ENCODE measurements at regions not wholly inside any gene's neighbourhood (a gene's known extent, or its start where the extent isn't known, plus 50 kb on each side); places are given as distances from the start of the nearest gene placed in this dataset.

- Histone ChIP-seq H3K4me1 (ENCODE audit: insufficient read depth, low read length) (no peaks in the 10 kb centered on the region), H3K4me2 (ENCODE audit: low read depth, low read length) (no peak overlapping the region), H3K27ac (ENCODE audit: extremely low read length, insufficient read depth, low read length) (no peak overlapping the region), H3K27me3 (ENCODE audit: control insufficient read depth in 1 of 2, insufficient read depth in 2 of 2, low read length in 2 of 2) (no peaks in the 10 kb centered on the region), H3K9me3 (ENCODE audit: low read length) (no peaks in the 10 kb centered on the region), H3K4me3 (replicated peaks in 1 of 3; ENCODE audit: insufficient read depth in 1 of 3, low read depth in 2 of 3, low read length in 3 of 3) (no peak overlapping the region), H3K36me3 (replicated peaks in 1 of 2; ENCODE audit: control insufficient read depth in 1 of 2, insufficient read depth in 2 of 2, low read length in 2 of 2) (no peaks in the 10 kb centered on the region), H4K20me1 (ENCODE audit: insufficient read depth, low read length) (no peaks in the 10 kb centered on the region), H3K9ac (ENCODE audit: insufficient read depth, low read depth, low read length) (no peak overlapping the region), H3K79me2 (ENCODE audit: insufficient read depth, low read length) (no peaks in the 10 kb centered on the region), H2AFZ (ENCODE audit: low read length) (no peak overlapping the region)
- TF ChIP-seq ZNF510 (CRISPR knock-in tag; IDR thresholded peaks at IDR 0.05; ENCODE audit: low read depth) (no peak), NPAS2 (CRISPR knock-in tag; IDR thresholded peaks at IDR 0.05; ENCODE audit: borderline replicate concordance) (no peak), ZNF34 (CRISPR knock-in tag; IDR thresholded peaks at IDR 0.05; ENCODE audit: borderline replicate concordance) (no peak), ERF (CRISPR knock-in tag; IDR thresholded peaks at IDR 0.05) (no peak)
- FAIRE-seq (no peak), ATAC-seq (no peak), DNase-seq (ENCODE audit: low spot score) (no peak)
- POLR2A ChIA-PET = no interaction called here
- intact Hi-C loops (cut with micrococcal nuclease; ENCODE audit: unreplicated experiment) (no loop called here), in situ Hi-C loops (cut with HindIII; ENCODE audit: extremely low pct_ligation_motif_present, low pct_unique_long_range_greater_than_20kb) (no loop called here)
- 25% methylated on average over 6 of the region's 6 CpGs for WGBS (ENCODE audit: low lambda C conversion rate)
- no TSS peak for BruUV-seq (replicated peaks)
- CTCF ChIA-PET (ENCODE audit: low intra/inter-chr PET ratio, low total read pairs) = no interaction called here
Measured at GRCh38 chr7:152931633-152932032, 172.1 kb downstream of the ACTR3B start.

- POLR2A ChIA-PET = no interaction called here
- in situ Hi-C loops (cut with HindIII; ENCODE audit: extremely low pct_ligation_motif_present, low pct_unique_long_range_greater_than_20kb) (no loop called here), intact Hi-C loops (cut with micrococcal nuclease; ENCODE audit: unreplicated experiment) (no loop called here)
- H3K4me1 ChIP-seq (ENCODE audit: insufficient read depth, low read length) = no peaks in the 10 kb centered on the region
- DNase-seq (ENCODE audit: low spot score) = no peak
- H3K27ac ChIP-seq (ENCODE audit: extremely low read length, insufficient read depth, low read length) = no peak overlapping the region
- no TSS peak for BruUV-seq (replicated peaks)
- no peak overlapping the region for H3K4me3 ChIP-seq (replicated peaks in 1 of 3; ENCODE audit: insufficient read depth in 1 of 3, low read depth in 2 of 3, low read length in 3 of 3)
- H3K9me3 ChIP-seq (ENCODE audit: low read length) = no peaks in the 10 kb centered on the region
- no peak overlapping the region for H3K4me2 ChIP-seq (ENCODE audit: low read depth, low read length)
- H3K36me3 ChIP-seq (replicated peaks in 1 of 2; ENCODE audit: control insufficient read depth in 1 of 2, insufficient read depth in 2 of 2, low read length in 2 of 2) = no peaks in the 10 kb centered on the region
- no peaks in the 10 kb centered on the region for H3K27me3 ChIP-seq (ENCODE audit: control insufficient read depth in 1 of 2, insufficient read depth in 2 of 2, low read length in 2 of 2)
- no peak for FAIRE-seq
- H3K79me2 ChIP-seq (ENCODE audit: insufficient read depth, low read length) = no peaks in the 10 kb centered on the region
- H4K20me1 ChIP-seq (ENCODE audit: insufficient read depth, low read length) = no peaks in the 10 kb centered on the region
- 36% methylated on average over 1 of the region's 1 CpG for WGBS (ENCODE audit: low lambda C conversion rate)
- H2AFZ ChIP-seq (ENCODE audit: low read length) = no peak overlapping the region
- ATAC-seq = no peak
- no peak overlapping the region for H3K9ac ChIP-seq (ENCODE audit: insufficient read depth, low read depth, low read length)
- CTCF ChIA-PET (ENCODE audit: low intra/inter-chr PET ratio, low total read pairs) = no interaction called here
- no peak for TF ChIP-seq SP2 (CRISPR knock-in tag; IDR thresholded peaks at IDR 0.05)
- TF ChIP-seq ZNF747 (CRISPR knock-in tag; IDR thresholded peaks at IDR 0.05; ENCODE audit: borderline replicate concordance) = no peak
- TF ChIP-seq IKZF1 (IDR thresholded peaks at IDR 0.05) = no peak
- no peak for TF ChIP-seq E2F5 (CRISPR knock-in tag; conservative IDR thresholded peaks at IDR 0.05)
- no peak for TF ChIP-seq SUZ12 (IDR thresholded peaks at IDR 0.05; ENCODE audit: low read depth, low read length)
- no peak for TF ChIP-seq ZNF318 (CRISPR knock-in tag; IDR thresholded peaks at IDR 0.05)
- no peak for TF ChIP-seq ZMYM3 (CRISPR knock-in tag; IDR thresholded peaks at IDR 0.05)
Measured at GRCh38 chr7:152937282-152937681, 177.7 kb downstream of the ACTR3B start.
